Right atrium auricular region (tissue), 2 donors: ENCODE measurements at regions not wholly inside any gene's neighbourhood (a gene's known extent, or its start where the extent isn't known, plus 50 kb on each side); places are given as distances from the start of the nearest gene placed in this dataset.

Experiments
- DNase-seq: peaks from one replicate; pipeline ENCODE4 v3.0.0-alpha.2; 2019; ENCODE audit warnings: low spot score
- H3K27ac ChIP-seq, 2 donors: fragments of 200-600 bp; sonication (generic); 1 replicate in 1 of 2; 2 replicates in 1 of 2; pipeline ENCODE4 v1.5.1; 2016 to 2019
- H3K27me3 ChIP-seq, 2 donors: fragments of 200-600 bp; sonication (generic); one replicate each; pipeline versions ENCODE4 v1.5.1 to v1.6.0; 2017 to 2019
- H3K36me3 ChIP-seq: fragments of 200-600 bp; sonication (generic); one replicate; pipeline ENCODE4 v1.5.1; 2016
- H3K4me1 ChIP-seq, 2 donors: fragments of 200-600 bp; sonication (generic); one replicate each; pipeline versions ENCODE4 v1.5.1 to v1.6.0; 2017 to 2019
- H3K4me3 ChIP-seq, 2 donors: fragments of 200-600 bp; sonication (generic); 1 replicate in 1 of 2; 2 replicates in 1 of 2; pipeline ENCODE4 v1.5.1; 2017 to 2019; ENCODE audit warnings: mild to moderate bottlenecking in 1 of 2, moderate library complexity in 1 of 2
- H3K9me3 ChIP-seq, 2 donors: fragments of 200-600 bp; sonication (generic); one replicate each; pipeline ENCODE4 v1.5.1; 2019
- CTCF ChIP-seq, 2 donors: fragments of 200-600 bp; sonication (generic); IDR thresholded peaks; one replicate each; pipeline ENCODE4 v1.5.1; 2019; ENCODE audit warnings: antibody characterized with exemption in 2 of 2

- Histone ChIP-seq H3K27ac (no peak overlapping the region), H3K36me3 (no peaks in the 10 kb centered on the region), H3K27me3 (no peaks in the 10 kb centered on the region), H3K4me3 (no peak overlapping the region), H3K9me3 (peaks cover 0 to 27% of the 10 kb centered on the region in 2 donors), H3K4me1 (no peaks in the 10 kb centered on the region)
- DNase-seq: no peak
- no peak for TF ChIP-seq CTCF (IDR thresholded peaks at IDR 0.05)
Measured at GRCh38 chr3:144197116-144197515, 225.5 kb downstream of the DIPK2A start.

- no peak overlapping the region for H3K4me3 ChIP-seq
- no peak for DNase-seq
- no peak for TF ChIP-seq CTCF (IDR thresholded peaks at IDR 0.05)
- no peak overlapping the region for H3K27ac ChIP-seq
- no peaks in the 10 kb centered on the region for H3K4me1 ChIP-seq
- H3K9me3 ChIP-seq: peaks cover 0 to 22% of the 10 kb centered on the region in 2 donors
- no peaks in the 10 kb centered on the region for H3K27me3 ChIP-seq
- no peaks in the 10 kb centered on the region for H3K36me3 ChIP-seq
Measured at GRCh38 chr3:144197582-144197981, 226.0 kb downstream of the DIPK2A start.

DNA sequence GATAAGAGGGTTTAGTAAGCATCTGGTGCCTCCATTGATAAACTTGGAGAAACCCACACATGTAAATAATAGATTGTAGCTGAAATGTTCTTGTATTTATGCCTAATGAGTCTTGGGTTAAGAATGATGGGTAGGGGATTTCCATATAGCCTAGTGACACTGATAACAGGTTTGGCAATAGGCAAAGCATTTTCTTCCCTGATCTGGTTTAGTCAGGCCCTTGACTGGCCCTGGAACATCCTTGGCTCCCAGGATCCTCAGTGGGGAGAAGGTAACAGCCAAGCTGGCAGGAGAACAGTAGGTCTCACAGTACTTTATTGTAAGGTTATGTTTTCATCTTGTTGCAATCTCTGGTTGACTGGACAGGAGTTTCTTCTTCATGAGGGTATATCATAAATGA is 228.4 kb downstream of the DIPK2A start:
- no peaks in the 10 kb centered on the region for H3K4me1 ChIP-seq
- no peak overlapping the region for H3K27ac ChIP-seq
- TF ChIP-seq CTCF (IDR thresholded peaks at IDR 0.05): no peak
- peaks cover 0 to 6% of the 10 kb centered on the region in 2 donors for H3K9me3 ChIP-seq
- H3K36me3 ChIP-seq: no peaks in the 10 kb centered on the region
- no peaks in the 10 kb centered on the region for H3K27me3 ChIP-seq
- H3K4me3 ChIP-seq: no peak overlapping the region
- DNase-seq: no peak

GRCh38 chr3:144200466-144200865 is 228.8 kb downstream of the DIPK2A start:
- H3K27ac ChIP-seq: no peak overlapping the region
- DNase-seq: no peak
- TF ChIP-seq CTCF (IDR thresholded peaks at IDR 0.05): no peak
- H3K27me3 ChIP-seq: no peaks in the 10 kb centered on the region
- no peaks in the 10 kb centered on the region for H3K4me1 ChIP-seq
- no peaks in the 10 kb centered on the region for H3K36me3 ChIP-seq
- H3K4me3 ChIP-seq: no peak overlapping the region
- H3K9me3 ChIP-seq: peaks cover 0 to 2% of the 10 kb centered on the region in 2 donors

DNA sequence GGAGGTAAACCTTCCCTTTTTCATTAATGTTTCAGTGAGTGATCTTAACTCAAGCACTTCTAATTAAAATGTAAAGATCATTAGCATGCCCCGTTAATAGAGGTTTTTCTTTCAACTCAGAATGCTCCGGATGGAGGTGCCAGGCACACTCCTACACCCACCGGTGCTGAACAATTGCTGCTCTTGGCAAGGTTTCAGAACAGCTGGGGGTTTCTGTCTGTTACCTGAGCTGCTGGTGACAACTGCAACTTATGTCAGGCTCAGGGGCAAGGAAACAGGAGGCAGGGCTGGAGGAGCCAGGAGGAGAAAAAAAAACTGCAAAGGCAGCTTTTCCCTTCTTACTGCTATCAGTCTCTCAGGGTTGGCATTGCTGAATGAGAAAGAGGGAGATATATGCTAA is 250.1 kb downstream of the DIPK2A start:
- no peak for TF ChIP-seq CTCF (IDR thresholded peaks at IDR 0.05)

GRCh38 chr3:144229330-144229729 is 257.7 kb downstream of the DIPK2A start:
- no peak for TF ChIP-seq CTCF (IDR thresholded peaks at IDR 0.05)
- Histone ChIP-seq H3K4me3 (no peak overlapping the region), H3K9me3 (no peaks in the 10 kb centered on the region), H3K27me3 (no peaks in the 10 kb centered on the region), H3K4me1 (no peaks in the 10 kb centered on the region), H3K36me3 (no peaks in the 10 kb centered on the region), H3K27ac (no peak overlapping the region)
- no peak for DNase-seq

More for the DNA sequence above, 250.1 kb downstream of the DIPK2A start:
- no peaks in the 10 kb centered on the region for H3K4me1 ChIP-seq
- no peak for DNase-seq
- no peak overlapping the region for H3K4me3 ChIP-seq
- no peak overlapping the region for H3K27ac ChIP-seq
- no peaks in the 10 kb centered on the region for H3K36me3 ChIP-seq
- H3K27me3 ChIP-seq: no peaks in the 10 kb centered on the region
- H3K9me3 ChIP-seq: no peaks in the 10 kb centered on the region
